GM12878 (cell line): ENCODE measurements at regions not wholly inside any gene's neighbourhood (a gene's known extent, or its start where the extent isn't known, plus 50 kb on each side); places are given as distances from the start of the nearest gene placed in this dataset.

Experiments
- ATAC-seq: fragments of 200-7000 bp; cut with Tn5 transposase; 3 replicates; pipeline ENCODE4 v1.9.1; 2020; ENCODE audit warnings: mild to moderate bottlenecking, moderate library complexity
- BruUV-seq: library from RNA; stranded (reverse); fragments of 400-500 nt; replicated peaks from 2 replicates; lab custom pipeline; 2021; lab: Mats Ljungman, UMichigan
- CTCF ChIA-PET: fragments of 300-600 bp; sonication (Branson Sonifier 250); formaldehyde crosslinking; extraction: SDS; loops from one replicate; lab custom pipeline; 2021; ENCODE audit warnings: inconsistent platforms; lab: Yijun Ruan, JAX
- POLR2A ChIA-PET: fragments of 350-600 bp; formaldehyde crosslinking; extraction: SDS; loops from one replicate; lab custom pipeline; 2021; ENCODE audit warnings: inconsistent platforms; lab: Charles Lee
- RAD21 ChIA-PET: fragments of 300-600 bp; sonication (Branson Sonifier 250); formaldehyde crosslinking; loops from one replicate; lab custom pipeline; 2023; ENCODE audit warnings: antibody characterized with exemption; ENCODE audit not compliant: unreplicated experiment; lab: Charles Lee
- SMC1A ChIA-PET: fragments of 300-600 bp; sonication (Branson Sonifier 250); formaldehyde crosslinking; loops from one replicate; lab custom pipeline; 2023; ENCODE audit not compliant: unreplicated experiment, uncharacterized antibody; lab: Charles Lee
- DNase-seq: peaks from one replicate; pipeline ENCODE4 v3.0.0-alpha.2; 2011; ENCODE audit warnings: low read depth, low spot score
- FAIRE-seq: peaks from 3 replicates; lab custom pipeline; 2011; peaks lifted over from hg19 to GRCh38; lab: Jason Lieb, UNC
- H2AFZ ChIP-seq: 2 replicates; pipeline ENCODE4 v1.6.0; 2011; ENCODE audit warnings: low read depth, low read length, control low read depth; ENCODE audit not compliant: control insufficient read depth
- H3K27ac ChIP-seq: 2 replicates; pipeline ENCODE4 v1.5.1; 2011; ENCODE audit warnings: control low read depth; ENCODE audit not compliant: control insufficient read depth, insufficient read depth
- H3K27me3 ChIP-seq, 2 experiments: replicated peaks in 1 of 2; 2 replicates each; pipeline versions ENCODE4 v1.6.0 to v1.6.1; 2011; ENCODE audit warnings: low read length in 1 of 2; ENCODE audit not compliant: control insufficient read depth in 2 of 2, insufficient read depth in 2 of 2
- H3K36me3 ChIP-seq, 2 experiments: 2 replicates each; pipeline ENCODE4 v1.5.1; 2011; ENCODE audit warnings: low read length in 1 of 2; ENCODE audit not compliant: control insufficient read depth in 2 of 2, insufficient read depth in 2 of 2
- H3K4me1 ChIP-seq: 2 replicates; pipeline ENCODE4 v1.6.1; 2011; ENCODE audit warnings: mild to moderate bottlenecking, low read length, moderate library complexity, mixed read lengths; ENCODE audit not compliant: control insufficient read depth, insufficient read depth
- H3K4me2 ChIP-seq: 2 replicates; pipeline ENCODE4 v1.6.0; 2011; ENCODE audit warnings: control low read depth; ENCODE audit not compliant: control insufficient read depth, insufficient read depth
- H3K4me3 ChIP-seq: fragments of 200-600 bp; sonication (generic); 2 replicates; pipeline ENCODE4 v1.5.1; 2016
- H3K79me2 ChIP-seq: 2 replicates; pipeline ENCODE4 v1.6.0; 2011; ENCODE audit warnings: low read length; ENCODE audit not compliant: control insufficient read depth, insufficient read depth
- H3K9ac ChIP-seq: 2 replicates; pipeline ENCODE4 v1.8.0; 2011; ENCODE audit warnings: low read length, control low read depth, mixed read lengths; ENCODE audit not compliant: control insufficient read depth, insufficient read depth
- H3K9me3 ChIP-seq: replicated peaks from 3 replicates; pipeline ENCODE4 v1.5.1; 2011; ENCODE audit warnings: mild to moderate bottlenecking, low read length; ENCODE audit not compliant: control insufficient read depth, insufficient read depth
- H4K20me1 ChIP-seq: 2 replicates; pipeline ENCODE4 v1.6.0; 2011; ENCODE audit not compliant: control insufficient read depth, insufficient read depth
- BCL3 ChIP-seq: IDR thresholded peaks from 2 replicates; pipeline ENCODE4 v1.6.1; 2011; ENCODE audit warnings: borderline replicate concordance, low read depth, mild to moderate bottlenecking, moderate library complexity, low read length; ENCODE audit not compliant: insufficient read depth, poor library complexity, severe bottlenecking
- BHLHE40 ChIP-seq, 2 experiments: fragments of 450-650 bp in 1 of 2; IDR thresholded peaks; 2 replicates each; pipeline ENCODE4 v1.6.1; 2011 to 2017; ENCODE audit warnings: low read depth in 2 of 2, borderline replicate concordance in 1 of 2, improper control_type of control experiment in 1 of 2, low read length in 1 of 2, mild to moderate bottlenecking in 1 of 2
- EED ChIP-seq: sonication (generic); IDR thresholded peaks from 2 replicates; pipeline ENCODE4 v1.6.1; 2016; ENCODE audit warnings: antibody characterized with exemption, low read depth
- EGR1 ChIP-seq, 2 experiments: IDR thresholded peaks; 1 replicate in 1 of 2; 2 replicates in 1 of 2; pipeline ENCODE4 v1.6.1; 2011 to 2012; ENCODE audit warnings: low read depth in 2 of 2, low read length in 2 of 2, borderline replicate concordance in 1 of 2, mild to moderate bottlenecking in 1 of 2, moderate library complexity in 1 of 2
- GATAD2B ChIP-seq: fragments of 450-650 bp; conservative IDR thresholded peaks from 2 replicates; pipeline ENCODE4 v1.6.1; 2017; ENCODE audit warnings: low read depth, mild to moderate bottlenecking, moderate library complexity
- MAX ChIP-seq: IDR thresholded peaks from 2 replicates; pipeline ENCODE4 v1.6.1; 2012; ENCODE audit warnings: low read depth, low read length, improper control_type of control experiment
- MTA3 ChIP-seq: IDR thresholded peaks from 2 replicates; pipeline ENCODE4 v1.6.1; 2012; ENCODE audit warnings: low read length, inconsistent platforms, borderline replicate concordance
- NFXL1 ChIP-seq: fragments of 450-650 bp; IDR thresholded peaks from 2 replicates; pipeline ENCODE4 v1.6.1; 2017; ENCODE audit warnings: antibody characterized with exemption, mild to moderate bottlenecking, borderline replicate concordance
- NR2F1 ChIP-seq: fragments of 450-650 bp; conservative IDR thresholded peaks from 2 replicates; pipeline ENCODE4 v1.6.1; 2017; ENCODE audit warnings: mild to moderate bottlenecking
- POLR2AphosphoS5 ChIP-seq: IDR thresholded peaks from 2 replicates; pipeline ENCODE4 v1.6.1; 2011; ENCODE audit warnings: mild to moderate bottlenecking, low read length, inconsistent platforms
- RUNX3 ChIP-seq: IDR thresholded peaks from 2 replicates; pipeline ENCODE4 v1.6.1; 2012; ENCODE audit warnings: low read length, inconsistent platforms
- SMAD1 ChIP-seq: fragments of 450-650 bp; IDR thresholded peaks from 2 replicates; pipeline ENCODE4 v1.6.1; 2018; ENCODE audit warnings: mild to moderate bottlenecking, low read depth; ENCODE audit not compliant: partially characterized antibody
- SMC3 ChIP-seq: IDR thresholded peaks from 2 replicates; pipeline ENCODE4 v1.6.1; 2011; ENCODE audit warnings: low read length, improper control_type of control experiment, borderline replicate concordance
- STAT1 ChIP-seq: fragments of 450-650 bp; conservative IDR thresholded peaks from 2 replicates; pipeline ENCODE4 v1.6.1; 2014; ENCODE audit warnings: antibody characterized with exemption, mild to moderate bottlenecking
- SUPT20H ChIP-seq: IDR thresholded peaks from 2 replicates; pipeline ENCODE4 v1.6.1; 2011; ENCODE audit warnings: low read depth, mild to moderate bottlenecking, low read length, moderate library complexity, borderline replicate concordance; ENCODE audit not compliant: control insufficient read depth
- TCF7 ChIP-seq: IDR thresholded peaks from 2 replicates; pipeline ENCODE4 v1.6.1; 2014; ENCODE audit warnings: antibody characterized with exemption, borderline replicate concordance
- ZNF207 ChIP-seq: fragments of 450-650 bp; IDR thresholded peaks from 2 replicates; pipeline ENCODE4 v1.6.1; 2014; ENCODE audit warnings: antibody characterized with exemption, mild to moderate bottlenecking, borderline replicate concordance
- ZNF24 ChIP-seq: fragments of 450-650 bp; IDR thresholded peaks from 2 replicates; pipeline ENCODE4 v1.6.1; 2017; ENCODE audit warnings: antibody characterized with exemption, mild to moderate bottlenecking
- WGBS: methylation state at CpG from one replicate; pipeline ENCODE4 v1.1.6; 2016; ENCODE audit warnings: low lambda C conversion rate; ENCODE audit not compliant: insufficient replicate concordance, insufficient coverage; ENCODE audit errors: missing lambda C conversion rate; 5-methylcytosine and 5-hydroxymethylcytosine counted together
- in situ Hi-C: fragments of 300-500 bp; cut with MboI; formaldehyde crosslinking; loops from 9 replicates; pipeline ENCODE4 v1.14.3; 2018; ENCODE audit warnings: mixed read lengths
- intact Hi-C: fragments of 100-400 bp; cut with micrococcal nuclease; formaldehyde crosslinking; loops from one replicate; pipeline ENCODE4 v1.14.2; 2022; ENCODE audit not compliant: unreplicated experiment
- TF ChIP-seq, protein P1 (sequence below): fragments of 450-650 bp; IDR thresholded peaks from 2 replicates; pipeline ENCODE4 v1.6.1; 2017; ENCODE audit warnings: mild to moderate bottlenecking

- TF ChIP-seq, protein P1, sequence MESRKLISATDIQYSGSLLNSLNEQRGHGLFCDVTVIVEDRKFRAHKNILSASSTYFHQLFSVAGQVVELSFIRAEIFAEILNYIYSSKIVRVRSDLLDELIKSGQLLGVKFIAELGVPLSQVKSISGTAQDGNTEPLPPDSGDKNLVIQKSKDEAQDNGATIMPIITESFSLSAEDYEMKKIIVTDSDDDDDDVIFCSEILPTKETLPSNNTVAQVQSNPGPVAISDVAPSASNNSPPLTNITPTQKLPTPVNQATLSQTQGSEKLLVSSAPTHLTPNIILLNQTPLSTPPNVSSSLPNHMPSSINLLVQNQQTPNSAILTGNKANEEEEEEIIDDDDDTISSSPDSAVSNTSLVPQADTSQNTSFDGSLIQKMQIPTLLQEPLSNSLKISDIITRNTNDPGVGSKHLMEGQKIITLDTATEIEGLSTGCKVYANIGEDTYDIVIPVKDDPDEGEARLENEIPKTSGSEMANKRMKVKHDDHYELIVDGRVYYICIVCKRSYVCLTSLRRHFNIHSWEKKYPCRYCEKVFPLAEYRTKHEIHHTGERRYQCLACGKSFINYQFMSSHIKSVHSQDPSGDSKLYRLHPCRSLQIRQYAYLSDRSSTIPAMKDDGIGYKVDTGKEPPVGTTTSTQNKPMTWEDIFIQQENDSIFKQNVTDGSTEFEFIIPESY, result no peak
- TF ChIP-seq BCL3, result no peak
- no peak for TF ChIP-seq STAT1
- no peak for TF ChIP-seq SUPT20H
- no peak for TF ChIP-seq RUNX3
These were observed 1033.4 kb downstream of the SOCS6 start (continued) for GRCh38 chr18:71322201-71322600.

DNA sequence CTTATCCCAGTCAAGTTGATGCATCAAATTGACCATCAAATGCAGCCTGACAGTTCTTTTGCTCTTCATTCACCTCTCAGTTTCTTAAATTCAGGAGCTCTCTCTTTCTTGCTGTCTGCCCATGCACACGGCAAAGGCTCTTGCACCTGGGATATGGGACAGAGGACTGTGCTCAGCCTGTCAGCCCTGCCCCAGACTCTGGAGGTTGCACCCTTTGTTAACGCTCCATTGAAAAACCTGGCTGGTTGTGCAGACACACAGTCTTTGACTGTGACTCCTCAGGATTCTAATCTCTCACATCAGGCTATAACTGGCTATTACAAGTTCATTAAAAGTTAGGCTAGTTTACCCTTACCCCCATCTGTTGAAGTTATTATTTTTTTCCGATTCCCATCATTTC is 1032.5 kb downstream of the SOCS6 start:
- CTCF ChIA-PET, result interaction anchor here (1.3 kb wide), 1 partner anchor 12 kb away, joined by 3 read pairs; no protein-coding TSS in a partner anchor
- TF ChIP-seq EED (no peak), SMC3 (no peak), TCF7 (no peak), NFXL1 (no peak), MAX (no peak), BHLHE40 (IDR thresholded peaks at IDR 0.05; ENCODE audit: borderline replicate concordance in 1 of 2, low read depth in 2 of 2, low read length in 1 of 2) (no peak), EGR1 (IDR thresholded peaks at IDR 0.05; ENCODE audit: borderline replicate concordance in 1 of 2, low read depth in 2 of 2, low read length in 2 of 2) (no peak), MTA3 (no peak), POLR2AphosphoS5 (no peak), ZNF24 (no peak), NR2F1 (no peak), GATAD2B (no peak), ZNF207 (no peak), SMAD1 (no peak)

More for the DNA sequence above, 1032.5 kb downstream of the SOCS6 start:
- no peak overlapping the region for H3K9ac ChIP-seq
- DNase-seq (no peak), FAIRE-seq (no peak), ATAC-seq (no peak)
- in situ Hi-C loops, result no loop called here
- H3K4me2 ChIP-seq, result no peak overlapping the region
- no peak overlapping the region for H3K27ac ChIP-seq
- no peaks in the 10 kb centered on the region for H3K9me3 ChIP-seq
- no peak overlapping the region for H2AFZ ChIP-seq
- H4K20me1 ChIP-seq, result no peaks in the 10 kb centered on the region
- no peaks in the 10 kb centered on the region for H3K4me1 ChIP-seq
- intact Hi-C loops, result no loop called here
- WGBS, result 24% methylated on average over 3 of the region's 3 CpGs
- ChIA-PET RAD21 (interaction anchor here (1.1 kb wide), 1 partner anchor 20 kb away, joined by 3 read pairs; no protein-coding TSS in a partner anchor), POLR2A (no interaction called here), SMC1A (no interaction called here)
- H3K4me3 ChIP-seq, result no peak overlapping the region
- H3K27me3 ChIP-seq, result no peaks in the 10 kb centered on the region
- BruUV-seq, result no TSS peak
- H3K79me2 ChIP-seq, result no peaks in the 10 kb centered on the region
- no peaks in the 10 kb centered on the region for H3K36me3 ChIP-seq
